Epithelial cell of proximal tubule (primary cell): ENCODE measurements at regions not wholly inside any gene's neighbourhood (a gene's known extent, or its start where the extent isn't known, plus 50 kb on each side); places are given as distances from the start of the nearest gene placed in this dataset.

ENCODE experiments used
- DNase-seq: peaks from one replicate; pipeline ENCODE4 v3.0.0-alpha.2; 2011; ENCODE audit warnings: low read depth
- H3K4me3 ChIP-seq: 2 replicates; pipeline ENCODE4 v1.5.1; 2011; ENCODE audit warnings: low read depth, mild to moderate bottlenecking, low read length
- TF ChIP-seq, protein P1 (sequence below): conservative IDR thresholded peaks from 2 replicates; pipeline ENCODE4 v1.5.1; 2012; ENCODE audit warnings: low read depth, mild to moderate bottlenecking, low read length

DNA sequence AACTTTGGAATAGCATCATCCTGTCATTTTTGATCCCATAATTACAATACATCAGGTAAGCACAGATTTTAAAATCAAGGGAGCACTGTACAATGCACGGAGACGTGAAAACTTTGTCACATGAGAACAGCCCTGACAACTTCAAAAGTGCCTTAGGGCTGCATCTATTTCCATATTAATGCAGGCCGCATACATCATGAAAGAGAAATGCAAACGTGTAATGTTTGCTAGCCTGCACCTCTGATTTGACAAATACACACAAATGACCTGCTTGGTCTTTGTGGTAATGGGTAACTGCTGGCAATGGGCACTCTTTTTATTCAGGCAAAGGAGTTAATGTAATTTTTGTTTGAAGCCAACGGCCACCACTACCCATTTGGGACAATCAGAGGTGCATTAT, 202.0 kb upstream of the EPHA4 start:
- DNase-seq = no peak
- TF ChIP-seq, protein P1, sequence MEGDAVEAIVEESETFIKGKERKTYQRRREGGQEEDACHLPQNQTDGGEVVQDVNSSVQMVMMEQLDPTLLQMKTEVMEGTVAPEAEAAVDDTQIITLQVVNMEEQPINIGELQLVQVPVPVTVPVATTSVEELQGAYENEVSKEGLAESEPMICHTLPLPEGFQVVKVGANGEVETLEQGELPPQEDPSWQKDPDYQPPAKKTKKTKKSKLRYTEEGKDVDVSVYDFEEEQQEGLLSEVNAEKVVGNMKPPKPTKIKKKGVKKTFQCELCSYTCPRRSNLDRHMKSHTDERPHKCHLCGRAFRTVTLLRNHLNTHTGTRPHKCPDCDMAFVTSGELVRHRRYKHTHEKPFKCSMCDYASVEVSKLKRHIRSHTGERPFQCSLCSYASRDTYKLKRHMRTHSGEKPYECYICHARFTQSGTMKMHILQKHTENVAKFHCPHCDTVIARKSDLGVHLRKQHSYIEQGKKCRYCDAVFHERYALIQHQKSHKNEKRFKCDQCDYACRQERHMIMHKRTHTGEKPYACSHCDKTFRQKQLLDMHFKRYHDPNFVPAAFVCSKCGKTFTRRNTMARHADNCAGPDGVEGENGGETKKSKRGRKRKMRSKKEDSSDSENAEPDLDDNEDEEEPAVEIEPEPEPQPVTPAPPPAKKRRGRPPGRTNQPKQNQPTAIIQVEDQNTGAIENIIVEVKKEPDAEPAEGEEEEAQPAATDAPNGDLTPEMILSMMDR = no peak
- H3K4me3 ChIP-seq = no peak overlapping the region

DNA sequence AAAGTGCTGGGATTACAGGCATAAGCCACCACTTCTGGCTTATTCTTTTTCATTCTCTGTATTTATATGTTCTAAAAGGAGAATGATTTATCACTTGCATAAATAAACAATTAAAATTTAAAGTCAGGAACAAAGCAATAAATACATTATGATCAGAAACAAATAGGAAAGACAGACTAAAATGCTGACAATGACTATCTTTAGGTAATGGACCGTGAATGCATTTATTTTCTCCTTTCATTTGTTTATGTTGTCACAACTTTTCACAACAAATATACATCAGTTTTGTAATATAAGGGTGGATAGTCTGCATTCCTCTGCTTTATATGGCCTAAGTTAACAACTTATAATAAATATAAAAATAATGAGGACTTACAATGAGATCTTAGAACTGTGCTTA, 199.2 kb upstream of the EPHA4 start:
- TF ChIP-seq, protein P1 = no peak
- DNase-seq = no peak
- H3K4me3 ChIP-seq = no peak overlapping the region

DNA sequence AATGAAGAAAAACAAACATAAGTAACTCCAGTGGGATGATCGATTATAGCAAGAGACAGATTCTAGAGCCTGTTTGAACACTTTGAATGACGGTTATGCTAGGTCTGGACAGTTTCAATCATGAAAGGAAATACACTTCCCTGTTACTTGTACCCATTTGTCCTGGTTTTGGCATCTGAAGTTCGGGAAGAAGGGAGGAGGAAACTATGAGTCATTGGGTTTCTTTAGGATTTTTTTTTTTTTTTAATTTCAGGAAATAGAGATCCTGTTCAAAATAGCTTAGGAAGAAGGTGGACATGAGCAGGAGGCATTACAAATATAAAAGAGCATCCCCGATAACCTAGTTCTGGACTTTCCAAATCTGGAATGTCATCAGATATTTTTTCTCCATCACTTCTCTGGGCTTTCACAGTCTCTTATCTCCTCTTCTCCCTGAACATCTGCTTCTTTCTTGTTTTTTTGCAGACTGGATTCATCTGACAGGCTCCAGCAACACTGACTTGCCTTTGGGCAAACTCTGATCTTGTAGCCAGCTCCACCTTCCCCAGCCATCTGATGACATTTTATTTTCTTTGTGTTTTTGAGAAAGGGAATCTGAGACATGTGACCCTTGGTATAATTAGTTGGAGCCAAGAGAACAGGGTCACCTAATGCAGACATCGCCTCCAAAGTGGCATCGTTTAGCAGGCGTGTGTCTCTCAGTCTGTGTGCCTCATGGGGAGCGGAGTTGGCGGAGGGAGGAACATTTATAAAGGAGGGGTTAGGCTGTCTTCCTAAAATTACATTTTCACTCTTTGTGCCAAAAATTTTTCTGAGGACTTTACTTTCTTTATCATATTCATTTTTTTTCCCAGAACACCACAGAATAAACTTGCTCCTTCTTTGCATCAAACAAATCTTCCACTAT, 195.3 kb upstream of the EPHA4 start:
- H3K4me3 ChIP-seq = no peak overlapping the region
- TF ChIP-seq, protein P1 = no peak
- no peak for DNase-seq

DNA sequence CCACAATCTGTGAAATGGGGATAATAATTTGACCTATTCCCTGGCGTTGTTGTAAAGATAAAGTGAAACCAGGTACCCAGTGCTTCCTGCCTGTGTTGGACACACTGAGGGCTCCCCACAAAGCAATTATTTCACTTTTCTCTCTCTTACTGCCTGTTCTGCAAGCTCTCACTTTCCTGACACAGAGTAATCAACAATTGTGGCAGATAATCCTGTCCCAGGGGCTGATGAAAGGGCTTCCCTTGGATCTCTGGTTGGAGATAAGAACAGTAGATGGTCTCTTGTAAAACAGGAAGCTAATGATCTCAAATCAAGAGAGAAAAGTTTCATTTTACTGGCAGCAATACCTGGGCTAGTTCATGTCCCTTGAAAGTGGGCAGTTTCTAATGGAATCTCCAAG, 190.4 kb upstream of the EPHA4 start:
- H3K4me3 ChIP-seq = no peak overlapping the region
- no peak for DNase-seq
- TF ChIP-seq, protein P1 = no peak

DNA sequence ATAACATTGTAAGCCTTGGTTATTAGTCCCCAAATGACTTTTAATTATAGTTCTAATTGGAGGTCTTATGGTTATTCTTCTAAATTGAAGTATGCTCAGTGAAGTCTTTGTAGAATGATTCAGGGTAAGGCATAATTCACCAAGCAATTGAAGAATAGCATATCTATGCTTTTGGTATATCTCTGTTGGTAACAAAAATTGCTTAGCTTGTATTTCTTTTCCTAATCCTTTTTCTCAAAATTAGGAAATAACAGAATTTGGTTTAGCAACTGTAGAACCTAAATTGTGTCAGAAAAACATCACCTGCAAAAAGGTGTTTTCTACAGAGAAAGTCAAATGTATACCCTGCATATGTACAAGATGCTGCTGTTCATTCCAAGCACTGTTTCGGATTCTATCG, 189.2 kb upstream of the EPHA4 start:
- no peak for DNase-seq
- TF ChIP-seq, protein P1 = no peak
- no peak overlapping the region for H3K4me3 ChIP-seq

DNA sequence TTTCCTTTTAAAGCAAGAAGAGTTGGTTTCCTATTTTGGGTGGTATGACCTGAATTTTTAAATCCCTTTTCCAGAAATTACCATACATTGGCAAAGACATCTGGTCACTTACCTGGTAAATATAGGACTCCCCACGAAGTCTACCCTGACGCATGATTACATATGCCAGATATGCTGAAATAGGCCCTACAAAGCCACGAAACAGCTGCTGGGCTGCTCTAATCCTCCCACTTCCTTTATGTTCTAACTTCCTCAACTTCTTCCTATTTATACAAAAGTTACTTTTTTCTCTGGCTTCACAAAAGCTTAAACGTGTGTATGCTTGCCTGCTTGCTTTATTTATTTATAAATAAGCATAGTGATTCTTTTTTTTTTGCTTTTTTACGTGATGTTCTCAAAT, 186.0 kb upstream of the EPHA4 start:
- no peak for DNase-seq
- TF ChIP-seq, protein P1 = no peak
- H3K4me3 ChIP-seq = no peak overlapping the region

DNA sequence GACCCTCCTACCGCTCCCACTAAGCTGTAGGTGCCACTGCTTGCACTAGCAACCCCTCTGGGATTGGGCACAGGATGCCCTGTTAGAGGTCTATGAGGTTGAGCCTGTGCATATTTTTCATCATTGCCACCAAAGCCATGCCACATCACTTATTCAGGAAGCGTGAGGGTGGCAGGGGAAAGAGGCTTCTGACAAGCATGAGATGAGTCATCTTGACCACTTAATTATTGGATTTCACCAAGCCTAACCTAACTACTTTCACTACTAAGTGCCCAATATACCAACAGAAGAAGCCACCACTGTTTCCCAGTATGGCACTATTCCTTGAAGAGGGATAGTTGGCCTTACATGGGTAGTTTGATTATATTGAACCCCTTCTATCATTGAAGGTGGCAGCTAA, 181.3 kb upstream of the EPHA4 start:
- no peak for DNase-seq
- TF ChIP-seq, protein P1 = no peak
- H3K4me3 ChIP-seq = no peak overlapping the region
